ENCODE measurements at regions not wholly inside any gene's neighbourhood (a gene's known extent, or its start where the extent isn't known, plus 50 kb on each side); places are given as distances from the start of the nearest gene placed in this dataset.

- no peak overlapping the region for H3K27ac Mint-ChIP-seq
Observed at GRCh38 chr5:124162767-124163532, 583.5 kb downstream of the ZNF608 start.

DNA sequence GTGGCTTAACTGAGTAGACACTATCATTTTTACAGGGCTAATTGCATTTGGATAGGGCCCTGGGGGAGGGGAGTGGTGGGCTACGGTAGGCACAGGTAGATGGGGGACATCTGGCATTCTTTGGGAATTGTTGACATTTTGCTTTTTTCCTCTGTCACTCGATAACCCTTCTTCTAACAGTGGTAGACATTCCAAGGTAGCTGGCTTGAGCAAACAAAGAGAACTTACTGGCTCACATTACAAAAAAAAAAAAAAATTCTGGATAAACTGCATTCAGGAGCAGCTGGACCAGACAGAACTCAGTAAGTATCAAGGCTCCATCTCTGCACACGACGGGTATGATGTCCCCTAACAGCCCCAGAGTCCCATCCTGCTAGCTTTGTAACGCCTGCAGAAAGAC is 585.2 kb downstream of the ZNF608 start:
- Mint-ChIP-seq H3K4me1 (no peaks in the 10 kb centered on the region), H3K36me3 (ENCODE audit: low read depth) (no peaks in the 10 kb centered on the region), H3K4me3 (no peak overlapping the region), H3K27me3 (no peaks in the 10 kb centered on the region), H3K27ac (no peak overlapping the region)
- no peak for ATAC-seq
- H3K9me3 ChIP-seq (ENCODE audit: control insufficient read depth, low read length, poor library complexity, severe bottlenecking): no peaks in the 10 kb centered on the region
- DNase-seq: no peak

More at GRCh38 chr5:124162767-124163532, 583.5 kb downstream of the ZNF608 start:
- no peaks in the 10 kb centered on the region for H3K27me3 Mint-ChIP-seq
- DNase-seq: no peak
- no peaks in the 10 kb centered on the region for H3K9me3 ChIP-seq (ENCODE audit: control insufficient read depth, low read length, poor library complexity, severe bottlenecking)
- no peak for ATAC-seq
- no peak overlapping the region for H3K4me3 Mint-ChIP-seq
- no peaks in the 10 kb centered on the region for H3K4me1 Mint-ChIP-seq
- H3K36me3 Mint-ChIP-seq (ENCODE audit: low read depth): no peaks in the 10 kb centered on the region

DNA sequence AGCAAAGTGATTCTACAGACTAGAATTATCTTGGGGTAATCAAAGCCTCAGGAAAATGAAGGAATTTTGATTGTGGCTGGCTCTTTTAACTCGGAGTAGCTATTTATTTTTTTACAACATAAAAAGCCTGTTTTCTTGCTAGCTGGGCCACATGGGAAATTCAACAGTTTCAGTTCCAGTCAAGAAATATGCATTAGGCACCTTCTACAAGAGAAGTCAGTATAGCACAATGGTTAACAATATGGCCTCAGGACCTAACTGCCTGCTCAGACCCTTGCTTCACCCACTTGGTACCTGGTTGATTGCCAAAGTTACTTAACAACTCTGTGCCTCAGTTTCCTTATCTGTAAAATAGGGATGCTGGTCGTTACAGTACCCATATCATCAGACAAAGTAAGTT is 586.2 kb downstream of the ZNF608 start:
- Mint-ChIP-seq H3K4me1 (no peaks in the 10 kb centered on the region), H3K36me3 (ENCODE audit: low read depth) (no peaks in the 10 kb centered on the region)

DNA sequence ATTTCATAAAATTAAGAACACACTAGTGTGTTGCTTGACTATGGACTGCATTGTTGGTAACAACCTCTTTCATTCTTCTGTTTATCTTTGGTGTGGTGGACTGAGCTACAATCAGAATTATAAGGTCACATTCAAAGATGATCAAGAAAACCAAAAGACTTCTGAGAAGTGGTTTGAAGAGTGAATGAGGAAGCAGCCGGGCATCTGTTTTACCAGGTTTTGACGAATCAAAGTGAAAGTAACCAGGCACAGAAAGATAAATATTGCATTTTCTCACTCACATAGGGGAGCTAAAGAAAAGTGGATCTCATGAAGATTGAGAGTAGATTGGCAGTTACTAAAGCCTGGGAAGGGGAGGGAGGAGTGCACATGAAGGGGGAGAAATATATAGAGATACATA is 589.1 kb downstream of the ZNF608 start:
- Mint-ChIP-seq H3K27me3 (no peaks in the 10 kb centered on the region), H3K4me3 (peak overlapping the region; percentile 13), H3K4me1 (no peaks in the 10 kb centered on the region), H3K27ac (no peak overlapping the region), H3K36me3 (ENCODE audit: low read depth) (no peaks in the 10 kb centered on the region)
- no peaks in the 10 kb centered on the region for H3K9me3 ChIP-seq (ENCODE audit: control insufficient read depth, low read length, poor library complexity, severe bottlenecking)
- ATAC-seq (no peak), DNase-seq (no peak)

More for the DNA sequence above, 586.2 kb downstream of the ZNF608 start:
- Mint-ChIP-seq H3K27me3 (no peaks in the 10 kb centered on the region), H3K4me3 (no peak overlapping the region), H3K27ac (no peak overlapping the region)
- DNase-seq (no peak), ATAC-seq (no peak)
- H3K9me3 ChIP-seq (ENCODE audit: control insufficient read depth, low read length, poor library complexity, severe bottlenecking): no peaks in the 10 kb centered on the region

DNA sequence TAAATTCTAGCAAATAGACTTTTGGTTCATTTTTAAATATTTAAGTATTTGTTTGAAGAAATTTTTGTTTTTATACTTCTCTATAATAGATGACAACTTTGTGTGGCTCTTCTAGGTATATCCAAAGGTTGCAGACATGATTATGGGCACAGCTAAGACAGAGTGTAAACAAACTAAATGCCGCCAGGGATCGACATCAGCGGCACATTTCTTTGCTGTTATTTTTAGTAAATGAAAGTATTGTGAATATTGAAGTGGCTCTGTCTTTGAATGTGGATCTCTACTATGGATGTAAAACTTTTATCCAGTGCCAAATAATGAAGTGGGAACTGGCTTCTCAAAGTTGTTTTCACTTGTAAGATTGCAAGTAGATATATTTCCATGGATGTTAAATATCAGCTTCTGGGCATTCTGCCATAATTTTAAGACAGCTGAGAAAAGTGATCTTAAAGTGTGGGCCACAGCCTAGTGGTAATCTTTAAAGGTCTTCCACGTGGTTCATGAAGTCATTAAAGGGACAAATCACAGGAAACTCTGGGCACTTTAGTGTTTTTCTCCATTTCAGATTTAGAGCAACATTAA is 589.9 kb downstream of the ZNF608 start:
- H3K9me3 ChIP-seq (ENCODE audit: control insufficient read depth, low read length, poor library complexity, severe bottlenecking): no peaks in the 10 kb centered on the region
- Mint-ChIP-seq H3K36me3 (ENCODE audit: low read depth) (no peaks in the 10 kb centered on the region), H3K4me3 (no peak overlapping the region), H3K27me3 (no peaks in the 10 kb centered on the region), H3K4me1 (no peaks in the 10 kb centered on the region), H3K27ac (no peak overlapping the region)
- ATAC-seq (no peak), DNase-seq (no peak)

DNA sequence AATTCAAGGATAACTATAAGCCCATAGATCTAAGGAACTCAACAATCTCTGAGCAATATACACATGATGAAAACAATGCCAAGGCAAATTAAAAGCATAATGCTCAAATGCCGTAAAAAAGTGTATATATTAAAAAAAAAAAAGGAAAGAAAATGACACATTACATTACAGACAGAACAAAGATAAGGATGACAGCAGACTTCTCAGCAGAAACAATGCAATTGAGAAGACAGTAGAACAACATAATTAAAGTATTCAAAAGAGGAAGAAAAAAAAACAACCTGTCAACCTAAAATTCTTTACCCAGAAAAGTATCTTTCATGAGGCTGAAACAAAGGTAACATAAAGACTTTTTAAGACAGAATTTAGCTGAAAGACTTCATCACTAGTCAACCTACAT is 591.7 kb downstream of the ZNF608 start:
- no peaks in the 10 kb centered on the region for H3K9me3 ChIP-seq (ENCODE audit: control insufficient read depth, low read length, poor library complexity, severe bottlenecking)
- ATAC-seq: no peak
- no peaks in the 10 kb centered on the region for H3K27me3 Mint-ChIP-seq
- H3K4me1 Mint-ChIP-seq: no peaks in the 10 kb centered on the region
- no peak for DNase-seq
- no peak overlapping the region for H3K27ac Mint-ChIP-seq
- no peak overlapping the region for H3K4me3 Mint-ChIP-seq
- no peaks in the 10 kb centered on the region for H3K36me3 Mint-ChIP-seq (ENCODE audit: low read depth)

- no peaks in the 10 kb centered on the region for H3K36me3 Mint-ChIP-seq (ENCODE audit: low read depth)
- H3K9me3 ChIP-seq (ENCODE audit: control insufficient read depth, low read length, poor library complexity, severe bottlenecking): no peaks in the 10 kb centered on the region
- H3K4me3 Mint-ChIP-seq: no peak overlapping the region
- H3K4me1 Mint-ChIP-seq: no peaks in the 10 kb centered on the region
- no peak for DNase-seq
- no peaks in the 10 kb centered on the region for H3K27me3 Mint-ChIP-seq
- no peak for ATAC-seq
- no peak overlapping the region for H3K27ac Mint-ChIP-seq
Observed at GRCh38 chr5:124153588-124153987, 592.9 kb downstream of the ZNF608 start.

- no peaks in the 10 kb centered on the region for H3K9me3 ChIP-seq (ENCODE audit: control insufficient read depth, low read length, poor library complexity, severe bottlenecking)
- no peak for DNase-seq
- H3K27me3 Mint-ChIP-seq: no peaks in the 10 kb centered on the region
- H3K36me3 Mint-ChIP-seq (ENCODE audit: low read depth): no peaks in the 10 kb centered on the region
- ATAC-seq: no peak
- no peaks in the 10 kb centered on the region for H3K4me1 Mint-ChIP-seq
- H3K4me3 Mint-ChIP-seq: no peak overlapping the region
- H3K27ac Mint-ChIP-seq: no peak overlapping the region
Observed at GRCh38 chr5:124148574-124148973, 597.9 kb downstream of the ZNF608 start.

DNA sequence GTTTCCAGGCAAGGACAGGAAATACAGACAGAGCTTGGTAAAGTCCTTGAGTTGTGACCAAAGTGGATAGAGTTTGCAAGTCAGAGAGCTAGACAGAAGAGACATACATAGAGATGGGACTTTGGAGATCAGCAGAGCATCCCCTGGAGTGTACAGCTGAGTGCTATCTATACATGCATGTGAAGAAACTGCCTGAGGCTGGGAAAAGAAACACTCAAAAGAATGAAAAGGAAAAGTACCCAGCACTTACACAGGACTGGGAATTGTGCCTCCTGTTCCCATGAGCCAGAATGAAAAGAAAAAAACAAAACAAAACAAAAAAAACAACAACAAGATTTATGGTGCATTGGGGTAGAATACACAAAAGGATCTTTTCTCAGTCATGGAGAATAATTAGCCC is 606.4 kb downstream of the ZNF608 start:
- no peak for DNase-seq
- Mint-ChIP-seq H3K27ac (no peak overlapping the region), H3K36me3 (ENCODE audit: low read depth) (no peaks in the 10 kb centered on the region), H3K4me3 (no peak overlapping the region), H3K27me3 (no peaks in the 10 kb centered on the region), H3K4me1 (no peaks in the 10 kb centered on the region)
- H3K9me3 ChIP-seq (ENCODE audit: control insufficient read depth, low read length, poor library complexity, severe bottlenecking): no peaks in the 10 kb centered on the region
- ATAC-seq: no peak

DNA sequence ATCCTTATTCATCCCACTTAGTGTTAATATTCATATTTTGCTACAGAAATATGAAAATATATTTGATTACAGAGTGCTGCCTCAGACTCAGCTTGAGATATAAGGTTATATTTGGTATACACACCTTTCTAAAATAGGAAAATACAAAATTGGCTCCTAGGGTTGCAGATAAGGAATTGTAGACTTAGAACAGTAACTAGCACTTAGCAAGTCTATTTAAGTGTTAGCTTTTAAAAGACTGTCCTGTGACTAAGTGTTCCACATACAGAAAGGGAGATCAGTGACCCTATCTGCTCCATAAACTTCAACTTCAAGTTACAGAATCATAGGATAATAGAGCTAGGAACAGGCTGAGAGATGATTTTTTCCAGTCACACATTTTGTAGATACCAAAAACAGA is 607.0 kb downstream of the ZNF608 start:
- Mint-ChIP-seq H3K27ac (no peak overlapping the region), H3K27me3 (no peaks in the 10 kb centered on the region), H3K36me3 (ENCODE audit: low read depth) (no peaks in the 10 kb centered on the region), H3K4me3 (no peak overlapping the region), H3K4me1 (no peaks in the 10 kb centered on the region)
- no peak for ATAC-seq
- H3K9me3 ChIP-seq (ENCODE audit: control insufficient read depth, low read length, poor library complexity, severe bottlenecking): no peaks in the 10 kb centered on the region
- DNase-seq: no peak

- no peaks in the 10 kb centered on the region for H3K36me3 Mint-ChIP-seq (ENCODE audit: low read depth)
Observed at GRCh38 chr5:124136609-124137008, 609.8 kb downstream of the ZNF608 start.

DNA sequence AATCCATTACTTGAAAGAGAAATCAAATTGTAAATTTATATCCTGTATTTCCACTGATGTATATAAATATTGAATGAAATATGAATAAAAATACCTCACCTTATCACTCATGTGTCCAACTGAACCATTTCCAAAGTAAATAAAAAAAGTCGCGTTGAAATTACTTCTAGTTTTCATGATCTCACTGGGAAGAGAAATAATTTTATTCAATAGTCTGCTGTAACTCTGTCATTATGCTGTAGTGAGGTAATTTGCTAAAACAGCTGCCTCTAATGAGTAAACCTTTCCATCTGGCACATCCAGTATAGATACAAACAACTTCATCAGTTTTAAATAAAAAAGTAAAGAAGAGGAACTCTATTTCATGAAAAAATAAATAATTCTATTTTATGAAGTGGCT is 611.5 kb downstream of the ZNF608 start:
- ATAC-seq (no peak), DNase-seq (no peak)
- Mint-ChIP-seq H3K4me3 (no peak overlapping the region), H3K36me3 (ENCODE audit: low read depth) (no peaks in the 10 kb centered on the region), H3K4me1 (no peaks in the 10 kb centered on the region), H3K27ac (no peak overlapping the region), H3K27me3 (no peaks in the 10 kb centered on the region)
- H3K9me3 ChIP-seq (ENCODE audit: control insufficient read depth, low read length, poor library complexity, severe bottlenecking): no peaks in the 10 kb centered on the region

More at GRCh38 chr5:124136609-124137008, 609.8 kb downstream of the ZNF608 start:
- Mint-ChIP-seq H3K27ac (no peak overlapping the region), H3K4me1 (no peaks in the 10 kb centered on the region), H3K27me3 (no peaks in the 10 kb centered on the region), H3K4me3 (no peak overlapping the region)
- H3K9me3 ChIP-seq (ENCODE audit: control insufficient read depth, low read length, poor library complexity, severe bottlenecking): no peaks in the 10 kb centered on the region
- ATAC-seq (no peak), DNase-seq (no peak)

- DNase-seq: no peak
- no peaks in the 10 kb centered on the region for H3K36me3 Mint-ChIP-seq (ENCODE audit: low read depth)
- H3K4me3 Mint-ChIP-seq: no peak overlapping the region
- ATAC-seq: no peak
- no peak overlapping the region for H3K27ac Mint-ChIP-seq
- no peaks in the 10 kb centered on the region for H3K4me1 Mint-ChIP-seq
- H3K27me3 Mint-ChIP-seq: no peaks in the 10 kb centered on the region
- no peaks in the 10 kb centered on the region for H3K9me3 ChIP-seq (ENCODE audit: control insufficient read depth, low read length, poor library complexity, severe bottlenecking)
Observed at GRCh38 chr5:124133406-124133805, 613.0 kb downstream of the ZNF608 start.

DNA sequence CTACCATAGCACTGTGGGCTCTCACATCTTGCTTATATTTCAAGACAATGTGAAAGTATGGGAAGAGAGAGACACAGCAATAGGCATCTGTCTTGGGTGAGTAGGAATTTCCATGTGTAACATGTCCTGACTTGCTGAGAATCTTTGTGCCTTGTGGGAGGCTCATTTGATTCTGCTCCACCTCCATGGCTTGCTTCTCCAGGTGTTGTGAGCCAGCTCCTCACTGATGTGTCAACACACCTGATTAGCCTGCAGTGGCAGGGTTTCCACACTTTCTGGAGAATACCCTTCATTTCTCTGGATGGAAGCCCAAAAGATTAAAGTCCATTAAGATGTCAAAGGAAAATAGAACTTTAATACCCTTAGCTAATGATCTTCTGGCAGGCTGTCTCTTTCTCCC is 613.6 kb downstream of the ZNF608 start:
- no peak for DNase-seq
- ATAC-seq: no peak
- H3K27me3 Mint-ChIP-seq: no peaks in the 10 kb centered on the region
- no peak overlapping the region for H3K4me3 Mint-ChIP-seq
- no peaks in the 10 kb centered on the region for H3K9me3 ChIP-seq (ENCODE audit: control insufficient read depth, low read length, poor library complexity, severe bottlenecking)
- no peaks in the 10 kb centered on the region for H3K4me1 Mint-ChIP-seq
- no peak overlapping the region for H3K27ac Mint-ChIP-seq
- no peaks in the 10 kb centered on the region for H3K36me3 Mint-ChIP-seq (ENCODE audit: low read depth)
